Epidermal melanocyte (primary cell): ENCODE measurements at regions not wholly inside any gene's neighbourhood (a gene's known extent, or its start where the extent isn't known, plus 50 kb on each side); places are given as distances from the start of the nearest gene placed in this dataset.
A peak's percentile ranks its signal among the peaks of the same experiment; 100 is the strongest.

Experiments used
- DNase-seq: peaks from one replicate; pipeline ENCODE4 v3.0.0; 2011; ENCODE audit warnings: low spot score; ENCODE audit not compliant: insufficient read length

DNA sequence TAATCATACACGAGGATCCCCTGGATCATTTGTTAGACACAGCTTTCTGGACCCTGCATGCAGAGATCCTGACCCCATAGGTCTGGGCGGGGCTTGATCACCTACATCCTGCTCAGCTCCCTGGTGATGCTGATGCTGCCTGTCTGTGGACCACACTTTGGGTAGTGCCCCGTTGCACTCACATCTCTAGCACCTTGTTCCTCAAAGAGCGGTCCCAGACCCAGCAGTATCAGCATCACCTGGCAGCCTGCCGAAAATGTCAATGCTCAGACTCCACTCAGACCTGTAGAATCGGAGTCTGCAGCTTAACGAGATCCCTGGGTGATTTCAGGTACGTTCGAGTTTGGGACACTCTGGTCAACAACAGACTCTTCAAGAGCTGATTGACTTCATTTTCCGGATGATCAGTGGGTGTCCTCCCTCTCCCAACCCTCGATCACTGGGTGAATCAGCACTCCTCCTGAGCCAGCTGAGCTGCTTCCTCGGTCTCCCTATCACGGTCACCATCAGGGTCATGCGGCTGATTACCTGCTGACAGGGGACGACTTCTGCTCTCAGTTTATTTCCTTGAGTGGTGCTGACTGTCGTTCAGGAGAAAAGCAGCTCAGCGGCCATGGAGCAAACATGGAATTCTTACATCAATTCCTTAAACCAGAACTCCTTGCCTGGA, 150.6 kb upstream of the RAB12 start:
- no peak for DNase-seq

DNA sequence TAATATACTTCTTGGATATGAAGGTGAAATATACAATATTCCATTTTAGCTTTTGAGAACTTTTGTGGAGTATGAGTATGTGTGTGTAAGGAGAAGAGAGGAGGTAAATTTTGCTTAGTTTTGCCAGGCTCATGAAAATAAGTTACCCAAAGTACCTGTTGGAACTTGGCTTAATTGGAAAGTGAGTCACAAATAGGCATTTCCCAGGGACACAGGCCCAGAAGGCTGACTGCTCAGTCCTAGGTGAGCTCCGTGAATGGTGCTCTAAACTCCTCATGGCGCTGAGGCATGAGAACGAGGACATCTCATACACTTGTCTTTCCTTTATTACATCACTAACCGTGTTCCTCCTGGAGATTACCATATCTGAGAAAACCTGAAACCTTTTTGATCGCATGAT, 148.5 kb upstream of the RAB12 start:
- DNase-seq, result no peak

DNA sequence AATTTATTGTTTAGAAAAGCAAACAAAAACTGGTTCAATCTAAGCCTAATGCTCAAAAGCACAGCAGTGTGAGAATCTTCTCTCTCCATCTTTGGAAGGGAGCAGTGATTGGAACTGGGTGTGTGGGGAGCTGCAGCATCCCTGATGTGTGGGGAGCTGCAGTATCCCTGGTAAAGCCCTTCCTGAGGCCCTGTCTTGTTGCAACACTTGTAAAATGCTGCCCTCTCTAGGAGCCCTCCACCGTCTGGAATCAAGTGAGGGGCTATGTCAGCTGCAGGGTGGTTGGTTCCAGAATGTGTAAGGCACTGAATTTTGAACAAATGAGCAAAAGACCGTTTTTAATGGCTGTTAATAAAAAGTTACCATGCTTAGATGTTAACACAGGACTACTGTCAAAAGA, 147.7 kb upstream of the RAB12 start:
- no peak for DNase-seq

DNA sequence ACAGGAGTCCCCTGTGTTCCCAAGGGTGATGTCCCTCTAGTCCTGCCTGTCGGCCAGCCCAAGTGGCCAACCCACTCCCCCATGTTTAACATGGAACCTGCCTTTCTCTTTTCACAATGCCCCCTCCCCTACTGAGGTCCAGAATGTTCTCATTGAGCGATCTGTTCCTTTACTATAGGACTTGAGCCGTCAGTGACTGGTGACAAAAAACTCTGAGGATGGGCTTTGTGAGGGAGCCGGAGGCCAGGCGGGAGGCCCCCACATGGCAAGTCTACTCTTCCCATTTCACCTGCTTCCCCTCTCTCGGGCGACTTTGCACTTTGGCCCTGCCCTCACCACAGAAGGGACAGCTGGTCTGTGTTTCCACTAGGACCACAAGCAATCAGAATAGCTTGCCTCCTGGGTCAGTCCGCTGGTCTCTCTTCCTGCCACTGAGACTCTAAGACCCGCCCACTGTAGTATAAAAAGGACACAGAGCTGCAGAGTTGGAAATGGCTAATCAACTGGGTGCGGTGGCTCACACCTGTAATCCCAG, 146.5 kb upstream of the RAB12 start:
- DNase-seq, result no peak

DNA sequence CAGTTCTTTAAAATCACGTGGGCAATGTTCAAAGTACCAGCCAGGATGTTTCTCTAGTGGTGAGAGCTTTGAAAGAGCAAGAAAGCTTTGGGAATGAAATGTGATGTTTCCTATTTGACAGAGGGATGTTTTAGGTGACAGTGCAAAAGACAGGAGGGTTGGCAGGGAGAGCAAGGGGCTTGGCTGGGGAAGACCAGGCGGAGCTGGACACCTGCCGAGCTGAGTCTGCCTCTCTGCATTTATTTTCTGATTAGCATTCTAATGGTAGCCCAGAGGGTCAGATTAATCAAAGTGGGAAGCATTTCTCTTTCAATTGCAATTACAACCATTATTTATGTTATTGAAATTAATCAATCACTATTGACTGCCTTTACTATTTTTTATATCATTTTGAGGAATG, 145.4 kb upstream of the RAB12 start:
- no peak for DNase-seq

DNA sequence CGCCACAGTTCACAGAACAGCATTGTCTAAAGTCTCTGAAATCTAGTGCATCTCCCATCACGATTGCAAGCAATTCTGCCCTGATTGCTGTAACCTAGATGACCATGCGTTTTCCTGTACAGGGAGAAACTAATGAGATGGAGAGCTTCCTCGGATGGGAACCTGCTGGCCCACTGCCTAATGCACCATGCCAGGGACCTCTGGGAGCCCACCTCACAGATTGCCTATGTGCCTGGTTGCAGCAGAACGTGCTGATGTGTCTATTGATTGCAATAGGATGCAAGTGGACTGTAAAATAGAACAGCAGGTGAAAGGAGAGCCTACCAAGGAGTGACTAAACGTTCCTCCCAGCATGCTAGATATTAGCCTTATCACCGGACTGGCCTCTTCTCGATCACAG, 141.0 kb upstream of the RAB12 start:
- DNase-seq, result no peak

DNA sequence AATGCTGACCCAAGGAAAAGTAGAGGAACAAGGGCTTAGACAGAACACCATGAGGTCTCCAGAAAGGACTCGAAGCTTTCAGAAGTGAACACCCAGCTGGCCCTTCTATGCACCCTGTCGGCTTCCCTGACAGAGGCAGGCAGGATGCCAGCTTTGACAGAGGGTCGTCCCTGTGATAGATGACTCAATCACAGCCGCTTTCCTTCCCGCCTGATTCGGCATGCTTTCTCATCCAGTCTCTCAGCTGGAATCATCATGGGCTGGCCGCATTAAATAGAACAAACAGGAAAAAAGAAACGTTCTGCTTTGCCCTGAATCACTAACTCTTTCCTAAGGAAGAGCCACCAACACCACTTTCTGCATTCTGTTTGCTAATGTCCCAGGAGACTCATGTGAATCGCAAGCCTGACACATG, 140.3 kb upstream of the RAB12 start:
- no peak for DNase-seq

DNA sequence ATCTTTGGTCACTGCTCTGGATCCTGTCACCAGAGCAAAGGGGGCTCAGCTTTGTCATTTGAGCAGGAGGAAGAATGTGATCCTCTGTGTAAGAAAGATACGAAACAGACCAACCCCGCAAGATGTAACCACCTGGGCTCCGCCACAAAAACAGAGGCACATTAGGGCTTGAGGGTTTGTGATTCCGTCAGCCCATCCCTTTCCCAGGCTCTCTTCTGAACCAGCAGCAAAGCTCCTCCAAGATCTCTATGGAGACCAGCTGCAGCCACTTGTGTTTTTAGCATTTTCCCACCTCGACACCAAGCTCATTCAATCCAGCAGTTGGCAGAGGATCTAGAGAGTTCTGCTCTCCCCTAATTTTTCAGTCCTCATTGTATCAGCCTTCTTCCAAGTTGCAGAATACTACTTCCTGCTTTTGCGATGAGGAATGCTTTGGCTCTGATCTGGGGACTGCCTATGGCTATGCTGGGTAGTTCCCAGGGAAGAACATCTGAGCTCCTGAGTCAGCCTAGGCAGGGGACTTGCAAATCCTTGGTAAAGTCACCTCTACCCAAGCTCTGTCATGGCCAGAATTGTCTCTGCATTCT, 139.6 kb upstream of the RAB12 start:
- peak; percentile 43 for DNase-seq

DNA sequence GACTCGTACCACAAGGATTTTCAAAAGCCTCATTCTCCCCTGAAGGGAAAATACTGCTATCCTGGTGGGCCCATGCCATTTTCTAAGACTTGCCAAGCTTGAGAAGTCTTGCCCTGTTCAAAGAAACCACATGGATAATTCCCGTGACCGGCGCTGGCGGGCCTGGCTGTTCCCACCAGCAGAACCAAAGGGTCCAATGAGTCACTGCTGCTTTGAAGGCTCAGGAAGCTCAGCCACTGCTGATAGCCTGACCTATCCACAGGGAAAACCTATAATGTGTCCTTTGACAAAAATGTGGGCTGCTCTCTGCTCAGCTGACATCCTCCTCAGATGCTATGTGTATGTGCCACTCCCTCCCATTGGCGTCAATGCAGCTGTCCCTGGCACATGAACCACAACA, 137.9 kb upstream of the RAB12 start:
- DNase-seq, result peak; percentile 68

DNA sequence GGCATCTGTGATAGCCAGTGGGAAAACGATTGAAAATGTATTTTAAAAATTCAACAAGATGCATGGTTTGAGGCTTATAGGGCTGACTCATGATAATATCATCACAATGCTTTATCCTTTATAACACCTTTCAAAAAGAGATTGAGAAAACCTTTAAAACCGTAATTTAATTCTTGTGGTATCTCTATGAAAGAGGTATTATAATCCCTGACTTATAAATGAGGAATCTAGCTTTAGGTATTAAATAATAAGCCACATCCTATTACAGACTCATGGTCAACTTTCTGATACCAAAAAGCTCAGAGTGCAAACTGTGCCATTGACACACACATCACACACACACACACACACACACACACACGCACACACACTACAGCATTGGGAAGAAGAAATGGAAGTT, 134.6 kb upstream of the RAB12 start:
- DNase-seq, result no peak

DNA sequence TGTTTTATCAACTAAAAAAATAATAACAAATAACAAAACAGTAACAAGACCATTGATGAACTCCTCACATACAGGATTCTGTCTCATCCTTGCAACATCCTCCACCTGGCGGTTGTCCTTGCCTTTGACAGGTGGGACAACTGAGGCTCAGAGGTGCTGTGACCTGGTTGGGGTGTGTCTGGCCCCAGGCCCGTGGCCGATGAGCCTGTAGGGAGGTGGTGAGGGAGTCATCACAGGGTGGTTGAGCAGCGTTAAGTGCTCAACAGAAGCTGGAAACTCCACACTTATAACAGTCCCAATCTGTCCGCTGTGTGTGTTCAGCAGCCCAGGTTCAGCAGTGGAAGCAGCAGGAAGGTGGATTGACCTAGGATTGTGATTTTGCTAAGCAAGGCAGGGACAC, 131.6 kb upstream of the RAB12 start:
- DNase-seq, result no peak

DNA sequence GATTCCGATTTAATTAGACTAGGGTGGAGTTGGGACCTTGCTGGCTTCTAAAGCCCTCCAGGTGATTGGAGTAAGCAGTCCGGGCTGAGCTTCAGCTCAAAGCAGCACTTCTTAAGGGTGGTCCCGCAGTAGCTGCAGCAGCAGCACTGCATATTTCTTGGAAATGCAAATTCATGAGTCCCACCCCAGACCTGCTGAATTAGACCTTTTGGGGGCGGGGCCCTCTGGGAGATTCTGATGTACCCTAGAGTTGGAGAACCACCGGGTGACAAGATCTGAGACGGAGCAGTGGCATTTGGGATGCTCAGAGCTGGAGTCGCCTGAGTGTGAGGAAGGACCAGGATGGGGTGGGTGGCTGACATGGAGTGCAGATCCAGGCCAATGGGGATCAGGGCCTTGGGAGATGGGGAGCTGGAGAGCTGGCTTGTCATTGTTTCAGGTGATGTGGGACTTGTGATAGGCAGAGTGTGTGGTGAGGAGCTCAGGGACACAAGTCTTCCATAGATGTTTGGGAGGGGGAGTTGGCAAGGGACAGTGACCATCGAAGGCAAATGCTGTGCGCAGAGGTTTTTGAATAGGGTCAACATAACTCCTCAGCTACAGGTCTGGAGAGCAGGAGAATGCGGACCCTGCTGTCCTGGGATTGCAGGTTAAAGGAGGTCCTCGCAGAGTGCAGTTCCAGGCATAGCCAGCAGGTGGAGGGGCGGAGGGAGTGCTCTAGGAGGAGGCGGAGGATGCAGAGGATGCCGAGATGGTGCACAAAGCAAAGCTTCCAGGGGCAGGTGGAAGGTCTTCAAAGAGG, 130.9 kb upstream of the RAB12 start:
- no peak for DNase-seq

DNA sequence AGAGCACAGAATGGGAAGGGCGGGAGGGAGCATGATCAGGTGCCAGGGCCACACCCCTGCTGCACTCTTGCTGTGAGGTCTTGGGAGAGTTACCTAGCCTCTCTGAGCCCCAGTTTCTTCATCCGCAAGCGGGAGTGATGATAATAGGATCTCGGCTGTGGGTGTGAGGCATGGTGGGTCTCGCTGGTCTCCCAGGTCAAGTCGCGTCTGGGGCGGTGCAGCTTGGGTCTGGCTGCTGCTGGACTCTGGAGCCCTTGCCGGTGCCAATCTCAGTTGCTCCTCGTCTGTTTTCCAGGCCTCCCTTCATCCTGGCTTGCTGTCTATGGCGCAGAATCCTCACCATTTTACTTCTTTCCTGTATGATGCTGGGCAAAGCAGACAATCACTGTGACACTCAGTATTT, 130.3 kb upstream of the RAB12 start:
- DNase-seq, result no peak

DNA sequence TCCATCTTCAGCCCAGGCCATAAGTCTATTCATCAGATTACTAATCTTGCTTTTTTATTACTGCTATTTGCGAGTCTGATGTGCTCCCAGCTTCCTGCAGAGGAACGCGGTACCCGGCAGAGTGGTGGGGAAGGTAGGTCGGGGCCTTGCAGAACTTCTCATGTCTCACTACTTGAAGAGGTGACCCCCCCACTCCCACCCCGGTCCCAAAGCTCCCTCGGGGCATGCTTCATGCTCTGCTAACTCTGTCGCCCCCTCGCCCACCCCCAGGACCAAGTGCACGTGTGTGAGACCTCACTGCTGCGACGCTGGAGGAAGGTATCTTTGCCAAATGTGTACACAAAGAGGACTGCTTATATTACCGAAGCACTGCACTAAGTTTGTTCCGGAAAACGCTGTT, 129.4 kb upstream of the RAB12 start:
- DNase-seq, result no peak

DNA sequence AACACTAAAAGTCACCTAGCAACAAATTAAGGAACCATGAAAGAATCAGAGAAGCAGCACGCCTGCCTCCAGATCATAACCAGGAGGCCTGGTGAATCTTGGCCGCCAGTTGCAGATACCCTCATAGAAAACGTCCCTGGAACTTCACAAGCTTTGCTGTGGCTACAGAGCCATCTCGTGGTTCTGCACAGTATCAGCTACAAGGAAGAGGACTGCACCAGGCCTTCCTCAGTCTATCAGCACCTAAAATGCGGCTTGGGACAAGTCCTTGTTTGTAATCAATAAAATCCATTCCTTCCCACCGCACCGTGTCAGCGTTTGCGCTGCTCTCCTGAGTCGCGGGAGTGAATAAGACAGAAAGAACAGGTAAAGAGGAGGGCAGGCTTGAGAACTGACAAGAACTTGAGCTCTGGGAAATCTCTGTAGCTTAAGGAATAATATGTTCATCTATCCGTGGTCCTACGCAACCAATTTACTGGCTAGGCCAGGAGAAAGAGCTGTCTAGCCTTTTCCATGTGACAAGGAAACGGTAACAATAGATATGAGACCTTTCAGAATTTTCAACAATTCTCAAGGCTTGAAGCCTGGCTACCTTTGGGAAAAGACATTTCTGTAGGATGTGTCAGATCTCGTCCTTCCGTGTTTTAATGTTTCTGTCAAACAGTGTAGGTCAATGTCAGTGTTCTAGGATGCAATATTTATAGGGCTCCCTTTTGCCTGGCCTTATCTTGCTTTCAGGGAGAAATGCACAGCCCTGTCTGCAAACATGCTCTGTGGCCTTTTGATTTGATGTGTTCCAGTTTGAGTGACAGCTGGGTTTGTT, 128.5 kb upstream of the RAB12 start:
- peak; percentile 59 for DNase-seq

DNA sequence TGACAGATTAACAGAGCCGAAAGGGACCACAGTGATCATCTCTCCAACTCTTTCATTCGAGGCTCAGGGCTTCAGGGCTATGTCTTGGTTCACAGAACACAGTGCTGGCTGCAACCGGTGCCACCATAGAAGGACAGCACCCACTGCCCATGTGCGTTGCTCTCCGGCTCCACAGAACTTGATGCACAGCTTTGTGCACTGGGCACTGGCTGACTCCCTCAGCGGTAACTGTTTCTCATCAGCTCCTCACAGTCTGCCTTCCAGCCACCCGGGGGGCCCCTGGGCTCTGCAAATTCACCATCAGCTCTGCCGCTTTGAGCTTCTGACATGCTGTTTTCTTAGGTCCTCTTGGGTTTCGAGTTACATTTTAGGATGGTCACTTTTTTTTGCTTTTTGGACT, 124.3 kb upstream of the RAB12 start:
- no peak for DNase-seq

DNA sequence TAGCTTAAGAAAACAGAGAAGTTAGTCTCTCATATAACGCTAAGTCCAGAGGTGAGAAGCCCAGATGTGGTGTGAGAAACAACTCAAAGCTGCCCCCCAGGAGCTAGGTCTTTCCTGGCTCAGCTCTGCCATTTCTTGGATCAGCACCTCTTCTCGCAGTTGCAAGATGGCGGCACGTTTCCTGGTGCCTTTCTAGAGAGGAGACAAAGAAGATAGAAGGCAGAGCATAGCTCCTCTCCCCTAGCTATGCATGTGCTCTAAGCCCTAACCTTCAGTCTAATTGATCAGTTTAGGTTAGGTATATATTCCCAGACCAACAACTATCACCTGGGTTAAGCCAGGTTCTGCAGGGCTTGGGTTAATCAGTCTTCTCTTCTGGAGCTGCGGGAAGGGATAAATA, 119.5 kb upstream of the RAB12 start:
- no peak for DNase-seq

DNA sequence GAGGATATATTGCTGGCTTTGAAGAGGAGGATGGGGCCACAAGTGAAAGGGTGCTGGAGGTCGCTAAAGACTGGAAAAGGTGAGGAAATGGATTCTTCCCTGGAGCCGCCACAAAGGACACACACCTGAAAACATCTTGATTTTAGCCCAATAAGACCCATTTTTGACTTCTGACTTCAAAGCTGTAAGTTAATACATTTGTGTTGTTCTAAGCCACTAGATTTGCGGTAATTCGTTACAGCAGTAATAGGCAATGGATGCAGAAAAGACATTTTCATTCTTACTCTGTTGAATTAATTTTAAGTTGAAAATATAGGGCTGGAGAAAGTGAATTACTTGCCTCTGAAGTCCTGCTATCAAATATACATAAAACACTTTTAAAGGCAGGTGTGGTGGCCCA, 117.7 kb upstream of the RAB12 start:
- no peak for DNase-seq

DNA sequence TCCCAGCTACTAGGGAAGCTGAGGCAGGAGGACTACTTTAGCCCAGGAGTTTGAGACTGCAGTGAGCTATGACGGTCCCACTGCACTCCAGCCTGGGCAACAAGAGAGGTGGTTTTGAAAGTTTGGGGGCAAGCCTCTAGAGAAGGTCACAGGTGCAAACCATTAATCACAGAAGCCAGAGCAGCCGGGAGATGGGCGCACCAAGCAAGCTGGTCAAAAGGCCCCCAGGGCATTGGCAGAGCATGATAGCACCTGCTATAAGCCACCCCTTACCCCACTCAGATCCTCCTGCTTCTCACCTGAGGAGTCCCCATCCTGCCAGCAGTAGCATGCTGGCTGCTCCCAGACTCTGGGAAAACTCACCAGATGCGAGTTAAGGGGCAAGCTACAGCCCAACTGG, 116.1 kb upstream of the RAB12 start:
- no peak for DNase-seq

DNA sequence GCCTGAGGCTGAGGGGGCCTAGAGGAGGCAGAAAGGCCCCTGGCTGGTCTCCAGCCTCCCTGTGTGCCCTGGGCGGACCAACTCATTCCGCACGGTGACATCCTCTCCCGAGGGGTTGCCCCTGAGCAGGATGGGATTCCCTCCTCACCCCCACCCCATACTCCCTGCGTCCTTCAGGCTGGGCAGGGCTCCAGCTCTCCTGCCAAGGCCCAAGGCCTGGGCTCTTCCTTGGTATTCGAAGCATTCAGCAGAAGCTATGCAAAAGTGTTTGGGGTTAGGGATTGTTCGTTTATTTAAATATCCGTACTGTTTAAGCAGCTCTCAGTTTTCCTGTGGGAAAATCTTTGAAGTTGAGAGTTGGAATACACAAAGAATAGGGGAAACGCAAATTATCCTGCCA, 113.1 kb upstream of the RAB12 start:
- DNase-seq, result no peak

DNA sequence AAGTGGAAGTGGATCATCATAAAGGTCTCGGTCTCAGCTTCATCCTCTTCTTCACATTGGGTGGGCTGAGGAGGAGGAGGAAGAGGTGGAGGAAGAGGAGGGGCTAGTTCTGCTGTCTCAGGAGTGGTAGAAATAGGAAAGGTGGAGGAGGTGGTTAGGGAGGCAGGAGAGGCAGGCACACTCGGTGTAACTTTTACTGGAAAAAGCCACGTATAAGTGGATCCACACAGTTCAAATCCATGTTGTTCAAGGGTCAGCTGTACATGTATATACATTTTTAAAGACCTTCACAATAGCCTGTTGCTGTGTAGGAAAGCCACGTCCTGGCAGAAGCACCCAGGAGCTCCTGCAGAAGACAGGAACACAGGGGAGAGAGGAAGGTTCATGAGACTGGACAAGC, 110.3 kb upstream of the RAB12 start:
- no peak for DNase-seq
